Activated CD8-positive, alpha-beta memory T cell treated with anti-CD3 and anti-CD28 coated beads, Interleukin-2, amount 50 U/mL, for 48 hours (primary cell): ENCODE measurements at regions not wholly inside any gene's neighbourhood (a gene's known extent, or its start where the extent isn't known, plus 50 kb on each side); places are given as distances from the start of the nearest gene placed in this dataset.

ENCODE experiments used
- DNase-seq: peaks from one replicate; pipeline ENCODE4 v3.0.0-alpha.2; 2020

GRCh38 chrX:42505016-42505415 is 272.9 kb downstream of the PPP1R2C start:
- no peak for DNase-seq

GRCh38 chrX:42499620-42500019 is 278.3 kb downstream of the PPP1R2C start:
- DNase-seq = no peak

- no peak for DNase-seq
Observed at GRCh38 chrX:42497356-42497755, 280.6 kb downstream of the PPP1R2C start.

- no peak for DNase-seq
Observed at GRCh38 chrX:42496239-42496638, 281.7 kb downstream of the PPP1R2C start.

- DNase-seq = no peak
Observed at GRCh38 chrX:42495139-42495538, 282.8 kb downstream of the PPP1R2C start.

GRCh38 chrX:42491137-42491907 is 286.6 kb downstream of the PPP1R2C start:
- no peak for DNase-seq

GRCh38 chrX:42490111-42490510 is 287.9 kb downstream of the PPP1R2C start:
- DNase-seq = no peak

- DNase-seq = no peak
Observed at GRCh38 chrX:42485601-42486000, 292.4 kb downstream of the PPP1R2C start.

- DNase-seq = no peak
Observed at GRCh38 chrX:42484233-42484632, 293.7 kb downstream of the PPP1R2C start.

- DNase-seq = no peak
Observed at GRCh38 chrX:42477396-42477795, 300.6 kb downstream of the PPP1R2C start.

- no peak for DNase-seq
Observed at GRCh38 chrX:42472727-42473126, 305.2 kb downstream of the PPP1R2C start.

GRCh38 chrX:42466332-42467046 is 311.5 kb downstream of the PPP1R2C start:
- DNase-seq = no peak

- no peak for DNase-seq
Observed at GRCh38 chrX:42465821-42466220, 312.1 kb downstream of the PPP1R2C start.

- DNase-seq = no peak
Observed at GRCh38 chrX:42463706-42464490, 314.1 kb downstream of the PPP1R2C start.

GRCh38 chrX:42462917-42463316 is 315.0 kb downstream of the PPP1R2C start:
- no peak for DNase-seq

- no peak for DNase-seq
Observed at GRCh38 chrX:42460706-42461105, 317.3 kb downstream of the PPP1R2C start.

GRCh38 chrX:42459735-42460134 is 318.2 kb downstream of the PPP1R2C start:
- no peak for DNase-seq

GRCh38 chrX:42456176-42456700 is 321.7 kb downstream of the PPP1R2C start:
- no peak for DNase-seq

- no peak for DNase-seq
Observed at GRCh38 chrX:42450228-42450627, 327.7 kb downstream of the PPP1R2C start.

GRCh38 chrX:42443267-42443666 is 334.7 kb downstream of the PPP1R2C start:
- DNase-seq = no peak

GRCh38 chrX:42442745-42443144 is 335.2 kb downstream of the PPP1R2C start:
- no peak for DNase-seq

GRCh38 chrX:42437211-42437610 is 340.8 kb downstream of the PPP1R2C start:
- DNase-seq = no peak

- no peak for DNase-seq
Observed at GRCh38 chrX:42434458-42435166, 343.4 kb downstream of the PPP1R2C start.
